B cell (primary cell): ENCODE measurements at regions not wholly inside any gene's neighbourhood (a gene's known extent, or its start where the extent isn't known, plus 50 kb on each side); places are given as distances from the start of the nearest gene placed in this dataset.

Source experiments
- CTCF ChIP-seq: fragments of 200-600 bp; IDR thresholded peaks from one replicate; pipeline ENCODE4 v1.8.0; 2022; ENCODE audit warnings: antibody characterized with exemption, mild to moderate bottlenecking
- EZH2 ChIP-seq: IDR thresholded peaks from 2 replicates; pipeline ENCODE4 v1.6.1; 2012; ENCODE audit warnings: borderline replicate concordance, low read depth, mild to moderate bottlenecking, moderate library complexity, low read length; ENCODE audit not compliant: insufficient read depth, poor library complexity, severe bottlenecking

- TF ChIP-seq CTCF (no peak), EZH2 (no peak)
Observed at GRCh38 chr13:65347420-65348030, 1882.6 kb downstream of the PCDH9 start.
